ENCODE measurements at regions not wholly inside any gene's neighbourhood (a gene's known extent, or its start where the extent isn't known, plus 50 kb on each side); places are given as distances from the start of the nearest gene placed in this dataset.

- TF ChIP-seq ZNF565 (CRISPR knock-in tag; conservative IDR thresholded peaks at IDR 0.05; ENCODE audit: low read depth), result no peak
- TF ChIP-seq GLIS3 (CRISPR knock-in tag; IDR thresholded peaks at IDR 0.05), result no peak
- no peak for TF ChIP-seq ZNF8 (CRISPR knock-in tag; IDR thresholded peaks at IDR 0.05)
- TF ChIP-seq CSDC2 (CRISPR knock-in tag; IDR thresholded peaks at IDR 0.05), result no peak
- no peak for TF ChIP-seq ARNTL (CRISPR knock-in tag; IDR thresholded peaks at IDR 0.05; ENCODE audit: borderline replicate concordance, low read depth)
- TF ChIP-seq, protein P1, sequence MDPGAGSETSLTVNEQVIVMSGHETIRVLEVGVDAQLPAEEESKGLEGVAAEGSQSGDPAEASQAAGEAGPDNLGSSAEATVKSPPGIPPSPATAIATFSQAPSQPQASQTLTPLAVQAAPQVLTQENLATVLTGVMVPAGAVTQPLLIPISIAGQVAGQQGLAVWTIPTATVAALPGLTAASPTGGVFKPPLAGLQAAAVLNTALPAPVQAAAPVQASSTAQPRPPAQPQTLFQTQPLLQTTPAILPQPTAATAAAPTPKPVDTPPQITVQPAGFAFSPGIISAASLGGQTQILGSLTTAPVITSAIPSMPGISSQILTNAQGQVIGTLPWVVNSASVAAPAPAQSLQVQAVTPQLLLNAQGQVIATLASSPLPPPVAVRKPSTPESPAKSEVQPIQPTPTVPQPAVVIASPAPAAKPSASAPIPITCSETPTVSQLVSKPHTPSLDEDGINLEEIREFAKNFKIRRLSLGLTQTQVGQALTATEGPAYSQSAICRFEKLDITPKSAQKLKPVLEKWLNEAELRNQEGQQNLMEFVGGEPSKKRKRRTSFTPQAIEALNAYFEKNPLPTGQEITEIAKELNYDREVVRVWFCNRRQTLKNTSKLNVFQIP (CRISPR knock-in tag; IDR thresholded peaks at IDR 0.05; ENCODE audit: borderline replicate concordance, low read depth), result no peak
- no peak for TF ChIP-seq SNAI2 (CRISPR knock-in tag; IDR thresholded peaks at IDR 0.05)
- TF ChIP-seq, protein P2, sequence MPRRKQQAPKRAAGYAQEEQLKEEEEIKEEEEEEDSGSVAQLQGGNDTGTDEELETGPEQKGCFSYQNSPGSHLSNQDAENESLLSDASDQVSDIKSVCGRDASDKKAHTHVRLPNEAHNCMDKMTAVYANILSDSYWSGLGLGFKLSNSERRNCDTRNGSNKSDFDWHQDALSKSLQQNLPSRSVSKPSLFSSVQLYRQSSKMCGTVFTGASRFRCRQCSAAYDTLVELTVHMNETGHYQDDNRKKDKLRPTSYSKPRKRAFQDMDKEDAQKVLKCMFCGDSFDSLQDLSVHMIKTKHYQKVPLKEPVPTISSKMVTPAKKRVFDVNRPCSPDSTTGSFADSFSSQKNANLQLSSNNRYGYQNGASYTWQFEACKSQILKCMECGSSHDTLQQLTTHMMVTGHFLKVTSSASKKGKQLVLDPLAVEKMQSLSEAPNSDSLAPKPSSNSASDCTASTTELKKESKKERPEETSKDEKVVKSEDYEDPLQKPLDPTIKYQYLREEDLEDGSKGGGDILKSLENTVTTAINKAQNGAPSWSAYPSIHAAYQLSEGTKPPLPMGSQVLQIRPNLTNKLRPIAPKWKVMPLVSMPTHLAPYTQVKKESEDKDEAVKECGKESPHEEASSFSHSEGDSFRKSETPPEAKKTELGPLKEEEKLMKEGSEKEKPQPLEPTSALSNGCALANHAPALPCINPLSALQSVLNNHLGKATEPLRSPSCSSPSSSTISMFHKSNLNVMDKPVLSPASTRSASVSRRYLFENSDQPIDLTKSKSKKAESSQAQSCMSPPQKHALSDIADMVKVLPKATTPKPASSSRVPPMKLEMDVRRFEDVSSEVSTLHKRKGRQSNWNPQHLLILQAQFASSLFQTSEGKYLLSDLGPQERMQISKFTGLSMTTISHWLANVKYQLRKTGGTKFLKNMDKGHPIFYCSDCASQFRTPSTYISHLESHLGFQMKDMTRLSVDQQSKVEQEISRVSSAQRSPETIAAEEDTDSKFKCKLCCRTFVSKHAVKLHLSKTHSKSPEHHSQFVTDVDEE (CRISPR knock-in tag; IDR thresholded peaks at IDR 0.05), result no peak
- no peak for TF ChIP-seq ZFP30 (CRISPR knock-in tag; IDR thresholded peaks at IDR 0.05)
- no peak for TF ChIP-seq TOX (CRISPR knock-in tag; IDR thresholded peaks at IDR 0.05; ENCODE audit: borderline replicate concordance)
- TF ChIP-seq ZC3H10 (CRISPR knock-in tag; IDR thresholded peaks at IDR 0.05), result no peak
- TF ChIP-seq, protein P3, sequence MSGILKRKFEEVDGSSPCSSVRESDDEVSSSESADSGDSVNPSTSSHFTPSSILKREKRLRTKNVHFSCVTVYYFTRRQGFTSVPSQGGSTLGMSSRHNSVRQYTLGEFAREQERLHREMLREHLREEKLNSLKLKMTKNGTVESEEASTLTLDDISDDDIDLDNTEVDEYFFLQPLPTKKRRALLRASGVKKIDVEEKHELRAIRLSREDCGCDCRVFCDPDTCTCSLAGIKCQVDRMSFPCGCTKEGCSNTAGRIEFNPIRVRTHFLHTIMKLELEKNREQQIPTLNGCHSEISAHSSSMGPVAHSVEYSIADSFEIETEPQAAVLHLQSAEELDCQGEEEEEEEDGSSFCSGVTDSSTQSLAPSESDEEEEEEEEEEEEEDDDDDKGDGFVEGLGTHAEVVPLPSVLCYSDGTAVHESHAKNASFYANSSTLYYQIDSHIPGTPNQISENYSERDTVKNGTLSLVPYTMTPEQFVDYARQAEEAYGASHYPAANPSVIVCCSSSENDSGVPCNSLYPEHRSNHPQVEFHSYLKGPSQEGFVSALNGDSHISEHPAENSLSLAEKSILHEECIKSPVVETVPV (CRISPR knock-in tag; IDR thresholded peaks at IDR 0.05), result no peak
- ATAC-seq, result no peak
Measured at GRCh38 chr6:137933696-137934095, 66.6 kb downstream of the TNFAIP3 start.

GRCh38 chr6:137936798-137937197 is 69.7 kb downstream of the TNFAIP3 start:
- ATAC-seq, result no peak
- TF ChIP-seq ZC3H10 (CRISPR knock-in tag; IDR thresholded peaks at IDR 0.05) (no peak), RARB (CRISPR knock-in tag; IDR thresholded peaks at IDR 0.05) (no peak)
- TF ChIP-seq, protein P4, sequence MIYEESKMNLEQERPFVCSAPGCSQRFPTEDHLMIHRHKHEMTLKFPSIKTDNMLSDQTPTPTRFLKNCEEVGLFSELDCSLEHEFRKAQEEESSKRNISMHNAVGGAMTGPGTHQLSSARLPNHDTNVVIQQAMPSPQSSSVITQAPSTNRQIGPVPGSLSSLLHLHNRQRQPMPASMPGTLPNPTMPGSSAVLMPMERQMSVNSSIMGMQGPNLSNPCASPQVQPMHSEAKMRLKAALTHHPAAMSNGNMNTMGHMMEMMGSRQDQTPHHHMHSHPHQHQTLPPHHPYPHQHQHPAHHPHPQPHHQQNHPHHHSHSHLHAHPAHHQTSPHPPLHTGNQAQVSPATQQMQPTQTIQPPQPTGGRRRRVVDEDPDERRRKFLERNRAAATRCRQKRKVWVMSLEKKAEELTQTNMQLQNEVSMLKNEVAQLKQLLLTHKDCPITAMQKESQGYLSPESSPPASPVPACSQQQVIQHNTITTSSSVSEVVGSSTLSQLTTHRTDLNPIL (CRISPR knock-in tag; IDR thresholded peaks at IDR 0.05; ENCODE audit: low read depth), result no peak

- no peak for ATAC-seq
- TF ChIP-seq, protein P5, sequence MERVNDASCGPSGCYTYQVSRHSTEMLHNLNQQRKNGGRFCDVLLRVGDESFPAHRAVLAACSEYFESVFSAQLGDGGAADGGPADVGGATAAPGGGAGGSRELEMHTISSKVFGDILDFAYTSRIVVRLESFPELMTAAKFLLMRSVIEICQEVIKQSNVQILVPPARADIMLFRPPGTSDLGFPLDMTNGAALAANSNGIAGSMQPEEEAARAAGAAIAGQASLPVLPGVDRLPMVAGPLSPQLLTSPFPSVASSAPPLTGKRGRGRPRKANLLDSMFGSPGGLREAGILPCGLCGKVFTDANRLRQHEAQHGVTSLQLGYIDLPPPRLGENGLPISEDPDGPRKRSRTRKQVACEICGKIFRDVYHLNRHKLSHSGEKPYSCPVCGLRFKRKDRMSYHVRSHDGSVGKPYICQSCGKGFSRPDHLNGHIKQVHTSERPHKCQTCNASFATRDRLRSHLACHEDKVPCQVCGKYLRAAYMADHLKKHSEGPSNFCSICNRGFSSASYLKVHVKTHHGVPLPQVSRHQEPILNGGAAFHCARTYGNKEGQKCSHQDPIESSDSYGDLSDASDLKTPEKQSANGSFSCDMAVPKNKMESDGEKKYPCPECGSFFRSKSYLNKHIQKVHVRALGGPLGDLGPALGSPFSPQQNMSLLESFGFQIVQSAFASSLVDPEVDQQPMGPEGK (CRISPR knock-in tag; IDR thresholded peaks at IDR 0.05; ENCODE audit: borderline replicate concordance), result no peak
- TF ChIP-seq ZNF70 (CRISPR knock-in tag; IDR thresholded peaks at IDR 0.05) (no peak), ZNF565 (CRISPR knock-in tag; conservative IDR thresholded peaks at IDR 0.05; ENCODE audit: low read depth) (no peak), ZFP30 (CRISPR knock-in tag; IDR thresholded peaks at IDR 0.05) (no peak), TOX (CRISPR knock-in tag; IDR thresholded peaks at IDR 0.05; ENCODE audit: borderline replicate concordance) (no peak), RARB (CRISPR knock-in tag; IDR thresholded peaks at IDR 0.05) (no peak), ZNF8 (CRISPR knock-in tag; IDR thresholded peaks at IDR 0.05) (no peak), SNAI2 (CRISPR knock-in tag; IDR thresholded peaks at IDR 0.05) (no peak)
- TF ChIP-seq, protein P2 (CRISPR knock-in tag; IDR thresholded peaks at IDR 0.05), result no peak
Measured at GRCh38 chr6:137937834-137938233, 70.8 kb downstream of the TNFAIP3 start.
